Ishikawa (cell line): ENCODE measurements at regions not wholly inside any gene's neighbourhood (a gene's known extent, or its start where the extent isn't known, plus 50 kb on each side); places are given as distances from the start of the nearest gene placed in this dataset.

Experiments used
- CREB1 ChIP-seq: IDR thresholded peaks from 2 replicates; pipeline ENCODE4 v1.6.1; 2012; ENCODE audit warnings: low read depth
- EP300 ChIP-seq: IDR thresholded peaks from 2 replicates; pipeline ENCODE4 v1.6.1; 2012; ENCODE audit warnings: borderline replicate concordance
- NFIC ChIP-seq: IDR thresholded peaks from 2 replicates; pipeline ENCODE4 v1.6.1; 2012
- REST ChIP-seq: IDR thresholded peaks from 2 replicates; pipeline ENCODE4 v1.6.1; 2012; ENCODE audit warnings: low read depth, mild to moderate bottlenecking
- TAF1 ChIP-seq: IDR thresholded peaks from 2 replicates; pipeline ENCODE4 v1.6.1; 2012; ENCODE audit warnings: low read depth, mild to moderate bottlenecking
- TCF12 ChIP-seq: IDR thresholded peaks from 2 replicates; pipeline ENCODE4 v1.6.1; 2012; ENCODE audit warnings: low read depth
- TF ChIP-seq, protein P1 (sequence below): IDR thresholded peaks from 2 replicates; pipeline ENCODE4 v1.6.1; 2012

- TF ChIP-seq REST (no peak), TCF12 (no peak), EP300 (no peak), NFIC (no peak), TAF1 (no peak), CREB1 (no peak)
- TF ChIP-seq, protein P1, sequence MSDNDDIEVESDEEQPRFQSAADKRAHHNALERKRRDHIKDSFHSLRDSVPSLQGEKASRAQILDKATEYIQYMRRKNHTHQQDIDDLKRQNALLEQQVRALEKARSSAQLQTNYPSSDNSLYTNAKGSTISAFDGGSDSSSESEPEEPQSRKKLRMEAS = no peak
These were observed 165.8 kb downstream of the ZBTB18 start for GRCh38 chr1:244216836-244217235.
